HepG2 (cell line): ENCODE measurements at regions not wholly inside any gene's neighbourhood (a gene's known extent, or its start where the extent isn't known, plus 50 kb on each side); places are given as distances from the start of the nearest gene placed in this dataset.

Source experiments
- CCAR2 ChIP-seq: fragments of 200-400 bp; formaldehyde crosslinking; optimal IDR thresholded peaks from 2 replicates; pipeline ENCODE3; 2018; ENCODE audit warnings: low read depth, mild to moderate bottlenecking, low read length, moderate library complexity
- DMAP1 ChIP-seq: IDR thresholded peaks from 2 replicates; pipeline ENCODE4 v1.6.1; 2016
- ERF ChIP-seq: IDR thresholded peaks from 2 replicates; pipeline ENCODE4 v1.6.1; 2018; ENCODE audit warnings: missing biosample characterization, missing genetic modification reagents
- ESRRA ChIP-seq: sonication (generic); formaldehyde crosslinking; IDR thresholded peaks from 2 replicates; pipeline ENCODE4 v1.5.1; 2020; ENCODE audit warnings: mild to moderate bottlenecking, low read depth, missing genetic modification reagents
- FOXJ3 ChIP-seq: sonication (generic); formaldehyde crosslinking; IDR thresholded peaks from 2 replicates; pipeline ENCODE4 v1.4.0; 2020; ENCODE audit warnings: missing genetic modification reagents, mild to moderate bottlenecking, borderline replicate concordance
- HIVEP1 ChIP-seq: sonication (generic); formaldehyde crosslinking; IDR thresholded peaks from 2 replicates; pipeline ENCODE4 v1.4.0; 2020; ENCODE audit warnings: mild to moderate bottlenecking, missing genetic modification reagents
- KLF11 ChIP-seq: IDR thresholded peaks from 2 replicates; pipeline ENCODE4 v1.6.1; 2016; ENCODE audit warnings: missing compliant biosample characterization
- LCORL ChIP-seq, 2 experiments: fragments of 450-650 bp in 1 of 2; sonication (generic) in 1 of 2; formaldehyde crosslinking in 1 of 2; IDR thresholded peaks; 2 replicates each; pipeline versions ENCODE4 v1.5.0 to v1.6.1; 2017 to 2020; ENCODE audit warnings: antibody characterized with exemption in 1 of 2, missing genetic modification reagents in 1 of 2
- NCOA2 ChIP-seq: sonication (generic); formaldehyde crosslinking; IDR thresholded peaks from 2 replicates; pipeline ENCODE4 v1.8.0; 2022; ENCODE audit warnings: inconsistent platforms
- NFIB ChIP-seq: sonication (generic); formaldehyde crosslinking; IDR thresholded peaks from 2 replicates; pipeline ENCODE4 v1.9.0; 2021; ENCODE audit warnings: missing genetic modification reagents, mild to moderate bottlenecking, borderline replicate concordance
- PCBP1 ChIP-seq: fragments of 200-400 bp; formaldehyde crosslinking; IDR thresholded peaks from 2 replicates; pipeline ENCODE4 v1.6.1; 2017; ENCODE audit warnings: mild to moderate bottlenecking, low read depth, low read length, borderline replicate concordance
- PRDM10 ChIP-seq: sonication (generic); formaldehyde crosslinking; IDR thresholded peaks from 2 replicates; pipeline ENCODE4 v1.4.0; 2020; ENCODE audit warnings: low read depth, missing genetic modification reagents
- PRDM4 ChIP-seq: sonication (generic); formaldehyde crosslinking; IDR thresholded peaks from 2 replicates; pipeline ENCODE4 v1.9.0; 2021; ENCODE audit warnings: missing genetic modification reagents, borderline replicate concordance
- SIN3B ChIP-seq: fragments of 150-350 bp; IDR thresholded peaks from 2 replicates; pipeline ENCODE4 v1.6.1; 2014; ENCODE audit warnings: low read length
- SIX1 ChIP-seq: sonication (generic); formaldehyde crosslinking; IDR thresholded peaks from 2 replicates; pipeline ENCODE4 v1.4.0; 2020; ENCODE audit warnings: missing genetic modification reagents, borderline replicate concordance
- SMC3 ChIP-seq: IDR thresholded peaks from 2 replicates; pipeline ENCODE4 v1.6.1; 2011; ENCODE audit warnings: low read length, improper control_type of control experiment
- SRSF4 ChIP-seq: fragments of 200-400 bp; formaldehyde crosslinking; IDR thresholded peaks from one replicate; pipeline ENCODE4 v1.6.1; 2018; ENCODE audit warnings: mild to moderate bottlenecking, low read depth, low read length, moderate library complexity; ENCODE audit not compliant: poor library complexity, severe bottlenecking
- TBX3 ChIP-seq: fragments of 450-650 bp; IDR thresholded peaks from 2 replicates; pipeline ENCODE4 v1.6.1; 2017; ENCODE audit warnings: antibody characterized with exemption, mild to moderate bottlenecking, inconsistent platforms, borderline replicate concordance
- TFDP2 ChIP-seq: sonication (generic); formaldehyde crosslinking; IDR thresholded peaks from 2 replicates; pipeline ENCODE4 v1.4.0; 2020; ENCODE audit warnings: missing genetic modification reagents
- TP53 ChIP-seq: sonication (generic); formaldehyde crosslinking; conservative IDR thresholded peaks from 2 replicates; pipeline ENCODE4 v1.4.0; 2020; ENCODE audit warnings: missing genetic modification reagents
- U2AF2 ChIP-seq: fragments of 200-400 bp; formaldehyde crosslinking; IDR thresholded peaks from 2 replicates; pipeline ENCODE4 v1.6.1; 2017; ENCODE audit warnings: low read depth, mild to moderate bottlenecking, low read length
- ZNF24 ChIP-seq: fragments of 450-650 bp; IDR thresholded peaks from 2 replicates; pipeline ENCODE4 v1.6.1; 2017; ENCODE audit warnings: antibody characterized with exemption, mild to moderate bottlenecking
- ZNF350 ChIP-seq: sonication (generic); formaldehyde crosslinking; IDR thresholded peaks from 2 replicates; pipeline ENCODE4 v1.4.0; 2020; ENCODE audit warnings: mild to moderate bottlenecking, low read depth, missing genetic modification reagents, borderline replicate concordance
- ZNF432 ChIP-seq: sonication (generic); formaldehyde crosslinking; IDR thresholded peaks from 2 replicates; pipeline ENCODE4 v1.5.0; 2020; ENCODE audit warnings: missing genetic modification reagents, mild to moderate bottlenecking, borderline replicate concordance
- ZNF75D ChIP-seq: sonication (generic); formaldehyde crosslinking; IDR thresholded peaks from 2 replicates; pipeline ENCODE4 v1.8.1; 2023; ENCODE audit warnings: missing genetic modification reagents, mild to moderate bottlenecking, borderline replicate concordance
- ZNF792 ChIP-seq: IDR thresholded peaks from 2 replicates; pipeline ENCODE4 v1.6.1; 2016
- ZSCAN9 ChIP-seq: IDR thresholded peaks from 2 replicates; pipeline ENCODE4 v1.6.1; 2016; ENCODE audit warnings: borderline replicate concordance

GRCh38 chr2:234669621-234670020 is 172.7 kb upstream of the ARL4C start (continued):
- TF ChIP-seq ZSCAN9 (CRISPR knock-in tag) (no peak), ZNF350 (0 out of 2 replicates have a peak, but pooled peaks have one; percentile 33), ERF (CRISPR knock-in tag) (no peak), PRDM4 (CRISPR knock-in tag) (no peak), SRSF4 (no peak), ZNF24 (no peak), SIN3B (no peak), FOXJ3 (CRISPR knock-in tag) (no peak), HIVEP1 (CRISPR knock-in tag) (0 out of 2 replicates have a peak, but pooled peaks have one; percentile 30), KLF11 (no peak), PRDM10 (CRISPR knock-in tag) (no peak), TFDP2 (CRISPR knock-in tag) (no peak), SIX1 (no peak), U2AF2 (no peak), NCOA2 (CRISPR knock-in tag) (no peak), ZNF75D (CRISPR knock-in tag) (no peak), NFIB (CRISPR knock-in tag) (no peak), TP53 (no peak), PCBP1 (no peak), ESRRA (no peak), SMC3 (peak; percentile 51; the same call in 1 of the 2 replicates), LCORL (IDR thresholded peaks at IDR 0.05) (no peak), LCORL (CRISPR knock-in tag; IDR thresholded peaks at IDR 0.05) (peak; percentile 49; the same call in 1 of the 2 replicates), ZNF792 (CRISPR knock-in tag) (no peak), TBX3 (no peak), DMAP1 (CRISPR knock-in tag) (no peak), ZNF432 (CRISPR knock-in tag) (no peak), CCAR2 (no peak)
